CD4-positive, alpha-beta T cell treated with Interleukin-17A for 4 hours (primary cell): ENCODE measurements at regions not wholly inside any gene's neighbourhood (a gene's known extent, or its start where the extent isn't known, plus 50 kb on each side); places are given as distances from the start of the nearest gene placed in this dataset.

Experiments used
- DNase-seq: peaks from one replicate; pipeline ENCODE4 v3.0.0-alpha.2; 2020; ENCODE audit warnings: mixed read lengths

DNA sequence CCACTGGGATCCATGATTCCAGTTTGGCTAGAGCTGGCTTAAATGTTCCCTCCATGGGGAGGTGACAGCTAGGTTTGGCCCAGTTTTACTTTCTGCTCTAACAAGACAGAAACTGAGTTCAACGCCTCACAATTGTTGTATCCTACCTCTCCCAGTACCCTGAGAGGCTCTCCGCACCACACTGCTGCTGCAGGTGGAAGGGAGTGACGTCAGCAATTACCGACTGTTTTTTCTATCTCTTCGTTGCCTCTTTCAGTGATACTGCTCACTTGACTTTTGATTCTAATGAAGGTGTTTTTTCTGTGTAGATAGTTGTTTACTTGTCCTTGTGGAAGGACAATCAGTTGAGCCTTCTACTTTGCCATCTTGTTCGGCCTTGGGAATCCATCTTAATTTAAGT is 204.9 kb upstream of the DUSP10 start:
- DNase-seq: no peak

DNA sequence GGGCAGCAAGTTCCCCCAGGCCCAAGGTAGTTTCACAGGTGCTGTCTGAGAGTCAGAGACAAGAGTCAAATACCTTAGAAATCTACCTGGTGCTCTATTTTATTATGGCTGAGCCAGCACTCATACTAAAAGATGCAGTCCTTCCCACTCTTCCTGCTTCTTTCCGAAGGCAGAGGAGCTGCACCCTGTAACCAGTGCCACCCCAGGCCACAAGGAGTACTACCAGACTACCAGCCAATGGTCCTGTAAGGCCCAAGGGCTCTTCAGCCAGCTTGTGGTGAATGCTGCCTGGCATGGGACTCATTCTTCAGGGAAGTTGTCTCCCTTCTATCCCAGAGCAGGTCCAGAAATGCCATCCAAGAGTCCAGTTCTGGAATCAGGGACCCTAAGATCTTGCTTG is 203.8 kb upstream of the DUSP10 start:
- no peak for DNase-seq

DNA sequence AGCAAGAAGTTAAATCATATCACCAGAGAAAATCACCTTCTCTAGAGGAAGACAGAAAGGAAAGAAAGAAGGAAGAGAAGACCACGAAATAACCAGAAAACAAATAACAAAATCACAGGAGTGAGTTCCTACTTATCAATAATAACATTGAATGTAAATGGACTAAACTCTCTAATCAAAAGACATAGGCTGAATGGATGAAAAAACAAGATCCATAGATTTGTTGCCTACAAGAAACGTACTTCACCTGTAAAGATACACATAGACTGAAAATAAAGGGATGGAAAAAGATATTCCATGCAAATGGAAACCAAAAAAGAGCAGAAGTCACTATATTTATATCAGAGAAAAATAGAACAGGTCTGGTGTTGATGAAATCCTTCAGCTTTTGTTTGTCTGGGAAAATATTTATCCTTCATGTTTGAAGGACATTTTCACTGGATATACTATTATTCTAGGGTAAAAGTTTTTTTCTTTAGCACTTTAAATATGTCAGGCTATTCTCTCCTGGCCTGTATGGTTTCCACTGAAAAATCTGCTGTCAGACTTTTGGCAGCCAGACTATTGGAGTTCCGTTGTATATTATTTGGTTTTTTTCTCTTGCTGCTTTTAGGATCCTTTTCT is 202.5 kb upstream of the DUSP10 start:
- DNase-seq: no peak

DNA sequence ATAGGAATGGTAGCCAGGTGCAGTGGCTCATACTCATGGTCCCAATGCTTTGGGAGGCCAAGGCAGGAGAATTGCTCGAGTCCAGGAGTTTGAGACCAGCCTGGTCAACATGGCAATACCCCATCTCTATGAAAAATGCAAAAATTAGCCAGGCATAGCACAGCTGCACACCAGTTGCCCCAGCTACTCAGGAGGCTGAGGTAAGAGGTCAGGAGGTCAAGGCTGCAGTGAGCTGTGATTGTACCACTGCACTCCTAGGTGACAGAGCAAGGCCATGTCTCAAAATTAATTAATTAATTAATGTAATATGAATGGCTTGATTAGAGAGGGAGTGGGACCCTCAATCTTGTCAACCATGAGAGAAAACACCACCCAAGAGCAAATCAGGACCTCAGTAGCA is 198.7 kb upstream of the DUSP10 start:
- no peak for DNase-seq

DNA sequence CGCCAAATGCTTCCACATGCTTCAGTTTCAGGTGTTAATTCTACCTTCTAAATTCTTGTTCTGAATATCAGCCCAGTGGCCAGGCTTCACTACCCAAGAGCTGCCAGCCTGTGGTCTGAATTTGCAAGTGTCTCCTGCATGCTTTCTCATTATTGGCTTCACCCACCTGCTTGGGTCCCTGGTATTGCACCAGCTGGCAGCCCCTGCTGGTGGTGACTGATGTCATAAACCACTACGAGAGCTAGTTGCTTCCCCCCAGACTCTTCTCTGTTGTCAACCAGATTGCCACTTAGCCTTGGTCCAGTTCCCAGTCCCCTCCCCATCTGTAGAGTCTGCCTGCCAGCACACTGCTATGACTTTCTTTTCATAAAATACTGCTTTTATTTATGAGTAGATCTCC is 197.7 kb upstream of the DUSP10 start:
- DNase-seq: no peak

DNA sequence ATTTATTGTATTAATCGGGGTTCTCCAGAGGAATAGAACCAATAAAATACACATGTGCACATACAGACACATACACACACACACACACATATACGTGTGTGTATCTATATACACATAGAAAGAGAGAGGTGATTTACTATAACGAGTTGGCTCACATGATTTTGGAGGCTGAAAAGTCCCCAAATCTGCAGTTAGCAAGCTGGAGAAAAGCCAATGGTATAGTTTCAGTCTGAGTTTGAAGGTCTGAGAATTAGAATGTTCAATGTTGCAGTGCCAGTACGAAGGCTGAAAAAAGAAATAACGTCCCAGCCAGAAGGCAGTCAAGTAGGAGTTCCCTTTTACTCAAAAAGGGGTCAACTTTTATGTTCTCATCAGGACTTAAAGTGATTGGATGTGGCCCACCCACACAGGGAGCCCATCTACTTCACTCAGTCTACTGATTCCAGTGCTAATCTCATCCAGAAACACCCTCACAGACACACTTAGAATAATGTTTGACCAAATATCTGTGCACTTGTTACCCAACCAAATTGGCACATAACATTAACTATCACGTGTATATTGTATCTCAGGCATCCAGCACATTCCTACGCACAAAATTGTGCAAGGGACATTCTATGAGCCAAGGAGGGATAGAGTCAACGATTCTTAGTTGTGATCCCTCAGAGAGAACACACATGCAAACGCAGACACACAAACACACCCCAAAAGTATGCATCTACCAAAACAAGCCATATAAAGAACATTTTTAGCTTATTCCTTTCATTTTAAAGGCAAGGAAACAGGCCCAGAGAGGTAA is 195.5 kb upstream of the DUSP10 start:
- no peak for DNase-seq

DNA sequence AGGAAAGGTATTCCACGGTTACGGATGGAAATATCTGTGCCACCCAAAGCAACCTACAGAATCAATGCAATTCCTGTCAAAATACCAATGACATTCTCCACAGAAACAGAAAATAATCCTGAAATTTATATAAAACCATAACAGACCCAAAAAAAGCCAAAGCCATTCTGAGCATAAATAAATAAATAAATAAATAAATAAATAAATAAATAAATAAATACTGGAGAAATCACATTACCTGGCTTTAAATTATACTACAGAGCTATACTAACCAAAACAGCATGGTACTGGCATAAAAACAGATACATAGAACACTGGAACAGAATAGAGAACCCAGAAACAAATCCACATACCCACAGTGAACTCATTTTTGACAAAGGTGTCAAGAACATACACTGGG is 191.9 kb upstream of the DUSP10 start:
- no peak for DNase-seq

DNA sequence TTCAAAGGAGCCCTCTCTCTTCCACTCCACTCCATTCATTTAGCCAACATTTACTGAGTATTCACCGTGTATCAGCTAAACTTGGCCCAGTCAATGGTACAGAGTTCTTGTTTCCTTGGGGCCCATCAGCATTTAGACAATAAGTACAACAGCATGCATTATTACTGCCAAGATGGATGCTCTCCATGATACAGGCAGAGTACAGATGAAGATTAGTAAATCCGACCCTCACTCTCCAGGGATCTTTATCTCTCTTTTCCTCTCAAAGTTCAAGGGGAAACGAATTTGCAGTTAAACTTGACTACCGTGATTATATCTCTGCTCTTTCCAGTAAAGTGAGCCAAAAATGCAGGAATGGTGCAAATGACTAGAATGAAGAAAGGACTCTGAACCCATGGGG is 184.6 kb upstream of the DUSP10 start:
- DNase-seq: no peak

DNA sequence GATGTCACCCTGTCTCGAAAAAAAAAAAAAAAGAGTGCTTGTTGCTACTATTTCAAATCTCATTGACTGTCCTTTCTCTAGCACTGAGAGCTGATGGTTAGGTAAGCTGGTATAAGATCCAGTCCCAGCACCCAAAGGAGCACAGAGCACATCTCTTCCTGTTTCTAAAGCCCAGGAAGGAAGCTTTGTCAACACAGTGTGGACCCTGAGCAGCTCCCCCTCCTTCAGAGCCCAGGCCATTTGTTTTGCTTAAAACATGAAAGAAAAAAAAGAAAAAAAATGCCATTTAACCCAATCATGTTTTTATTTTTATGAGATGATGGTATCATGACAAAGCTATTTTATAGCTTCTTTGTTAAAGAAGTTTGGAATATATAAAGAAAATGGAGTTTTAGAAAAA is 184.1 kb upstream of the DUSP10 start:
- DNase-seq: no peak

DNA sequence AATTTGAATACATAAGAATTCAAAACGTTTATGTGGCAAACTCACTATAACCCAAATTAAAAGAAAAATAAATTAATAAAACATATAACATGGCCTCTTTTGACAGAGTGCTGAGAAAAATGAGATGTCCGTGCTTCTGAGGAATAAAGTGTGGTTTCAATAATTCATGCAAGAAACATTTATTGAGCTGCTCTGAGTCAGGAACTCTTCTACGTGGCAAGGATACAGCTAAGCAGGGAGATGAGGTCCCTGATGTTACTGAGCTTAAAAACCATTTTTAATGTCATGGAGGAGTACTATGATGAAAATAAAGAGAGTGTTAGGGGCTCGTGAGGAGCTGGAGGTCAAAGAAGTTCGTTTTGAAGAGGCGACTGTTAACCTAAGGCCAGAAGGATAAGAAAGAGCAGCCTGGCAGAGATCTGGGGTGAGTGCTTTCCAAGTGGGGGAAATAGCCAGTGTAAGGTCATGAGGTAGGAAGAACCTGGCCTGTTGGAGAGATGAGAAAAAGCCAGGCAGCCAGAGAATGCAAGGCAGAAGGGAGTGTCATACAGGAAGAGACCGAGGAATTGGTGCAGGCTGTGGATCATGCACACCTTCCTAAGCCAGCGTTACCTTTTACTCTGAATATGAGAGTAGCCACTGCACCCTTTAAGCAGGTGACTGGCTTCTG is 182.2 kb upstream of the DUSP10 start:
- no peak for DNase-seq

DNA sequence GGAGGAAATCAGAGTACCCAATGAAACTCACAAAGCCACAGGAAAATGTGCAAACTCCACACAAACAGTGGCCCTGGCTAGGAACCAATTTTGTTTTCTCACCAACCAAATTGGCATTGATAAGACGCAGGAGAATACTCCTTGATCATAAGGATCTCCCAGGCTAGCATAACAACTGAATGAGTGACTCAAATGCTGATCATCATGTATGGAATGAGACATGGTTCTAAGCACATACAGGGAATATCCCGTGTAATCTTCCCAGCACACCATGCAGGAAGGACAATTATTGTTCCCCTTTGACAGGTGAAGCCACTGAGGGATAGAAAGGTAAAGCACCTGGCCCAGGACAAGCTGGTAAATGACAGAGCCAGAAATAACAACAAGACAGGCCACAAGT is 180.0 kb upstream of the DUSP10 start:
- DNase-seq: no peak

DNA sequence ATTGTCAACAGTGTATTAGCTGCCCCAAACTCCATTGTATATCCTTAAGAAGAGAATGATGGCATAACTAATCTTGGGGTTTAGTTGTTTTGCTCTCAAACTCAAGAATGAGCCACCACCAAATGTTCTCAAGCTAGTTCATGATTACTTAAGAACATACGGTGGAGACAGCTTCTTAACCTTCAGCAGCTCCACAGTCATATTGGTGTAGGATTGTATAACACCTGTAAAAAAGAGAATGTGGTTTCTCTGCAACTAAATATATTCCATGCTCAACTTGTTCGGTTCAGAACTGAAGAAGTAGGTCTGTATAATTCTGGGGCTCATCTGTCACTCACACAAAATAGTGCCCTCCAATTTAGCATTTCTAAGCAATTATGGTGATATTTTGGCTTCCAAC is 177.9 kb upstream of the DUSP10 start:
- no peak for DNase-seq

DNA sequence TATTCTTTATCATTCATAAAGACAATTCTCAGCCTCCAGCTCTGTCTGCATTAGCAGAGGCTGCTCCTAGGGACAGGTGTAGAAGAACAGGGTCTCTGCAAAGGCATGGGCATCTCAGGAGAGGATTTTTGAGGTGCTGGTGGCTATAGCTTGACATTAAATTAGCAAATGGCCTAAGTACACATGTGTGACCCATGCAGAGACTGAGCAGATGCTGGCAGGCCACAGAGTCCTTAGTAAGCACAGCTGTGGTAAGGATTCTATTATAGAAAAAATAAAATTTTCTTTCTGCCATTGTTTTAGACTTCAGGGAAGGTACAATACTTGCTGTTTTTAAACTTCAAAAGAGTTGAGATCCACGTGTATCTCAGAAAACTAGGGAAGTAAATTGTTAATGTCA is 177.5 kb upstream of the DUSP10 start:
- DNase-seq: no peak

DNA sequence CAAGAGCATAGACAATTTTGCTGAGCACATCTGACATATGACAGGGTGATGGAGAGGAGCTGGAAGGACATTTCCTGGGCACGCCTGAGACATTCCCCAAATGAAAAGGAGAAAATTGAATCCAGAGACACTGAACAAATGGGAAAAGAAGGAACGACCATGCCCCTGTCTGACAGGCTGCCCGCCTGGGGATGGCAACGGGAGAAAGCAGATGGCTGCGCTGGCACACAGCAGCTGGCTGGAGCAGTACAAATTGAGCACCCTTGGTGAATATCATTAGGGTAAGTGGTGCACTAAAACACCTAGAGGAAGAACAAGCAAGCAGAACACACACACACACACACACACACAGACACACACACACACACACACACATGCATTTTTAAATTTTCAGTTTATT is 174.3 kb upstream of the DUSP10 start:
- DNase-seq: no peak

DNA sequence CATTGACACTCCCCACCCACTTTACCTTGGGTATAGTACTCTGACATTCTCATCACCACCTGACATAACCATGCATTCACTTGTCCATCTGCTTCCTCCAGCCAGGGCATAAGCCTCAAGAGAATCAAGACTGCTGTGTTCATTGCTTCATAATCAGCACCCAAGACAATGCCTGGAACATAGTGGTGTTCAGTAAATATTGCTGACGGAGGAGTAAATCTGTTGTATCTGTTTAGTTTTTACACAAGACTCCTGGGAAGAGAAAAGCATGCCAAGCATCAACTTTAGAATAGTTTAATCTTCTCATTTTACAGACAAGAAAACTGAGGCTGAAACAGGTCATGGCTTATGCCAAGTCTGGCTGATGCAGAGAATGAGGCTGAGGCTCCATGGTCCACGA is 173.9 kb upstream of the DUSP10 start:
- no peak for DNase-seq

DNA sequence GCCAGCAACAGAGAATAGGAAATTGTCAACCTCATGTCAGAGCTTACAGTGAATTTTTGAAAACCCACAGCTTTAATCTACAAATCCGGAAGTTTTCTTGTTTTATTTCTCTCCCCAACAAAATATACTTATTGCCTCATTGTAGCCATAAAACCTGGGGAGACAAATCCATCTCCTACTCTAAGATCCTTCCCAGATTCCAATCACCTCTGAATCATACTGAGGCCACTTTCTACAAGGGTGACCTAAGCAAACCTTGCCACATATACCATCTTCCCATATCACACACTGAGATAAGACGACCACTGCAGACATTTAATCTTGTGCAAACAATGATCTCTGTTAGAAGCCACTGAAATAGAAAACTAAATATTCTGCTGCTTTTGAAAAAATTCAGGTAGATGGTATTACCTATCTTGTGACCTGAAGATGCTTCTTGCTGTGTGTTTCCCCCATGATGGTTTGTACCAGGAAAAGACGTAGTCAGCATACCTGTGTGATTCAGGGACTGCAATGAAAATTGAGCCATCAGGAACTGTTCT is 171.5 kb upstream of the DUSP10 start:
- DNase-seq: no peak

DNA sequence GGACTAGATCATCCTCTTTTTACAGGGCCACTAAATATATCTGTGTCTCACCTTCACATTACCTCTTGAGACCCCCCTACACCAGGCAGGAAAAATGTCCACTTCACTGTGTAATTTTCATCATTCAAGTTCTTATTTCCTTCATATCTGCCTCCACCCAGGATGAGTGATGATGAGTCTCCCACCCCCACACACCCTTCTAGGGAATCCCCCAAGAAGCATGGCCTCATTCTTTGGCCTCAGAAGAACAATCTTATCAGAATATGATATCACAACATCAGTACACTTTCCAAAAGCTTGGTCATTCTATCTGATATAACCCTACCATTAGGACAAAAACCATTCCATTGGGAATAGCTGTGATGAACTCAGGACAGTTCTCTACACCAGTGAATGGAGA is 170.3 kb upstream of the DUSP10 start:
- no peak for DNase-seq

DNA sequence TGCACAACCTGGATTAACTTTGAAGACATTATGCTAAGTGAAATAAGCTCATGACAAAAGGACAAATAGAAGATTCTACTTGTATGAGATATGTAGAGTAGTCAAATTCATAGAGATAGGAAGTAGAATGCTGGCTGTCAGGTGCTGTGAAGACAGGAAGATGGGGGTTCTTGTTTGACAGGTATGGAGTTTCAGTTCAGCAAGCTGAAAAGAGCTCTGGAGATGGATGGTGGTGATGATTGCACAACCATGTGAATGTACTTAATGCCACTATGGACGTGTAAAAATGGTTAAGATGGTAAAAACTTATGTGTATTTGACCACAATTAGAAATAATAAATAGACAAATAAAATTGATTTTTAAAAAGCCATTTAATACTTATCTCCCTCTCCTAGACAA is 169.8 kb upstream of the DUSP10 start:
- no peak for DNase-seq

DNA sequence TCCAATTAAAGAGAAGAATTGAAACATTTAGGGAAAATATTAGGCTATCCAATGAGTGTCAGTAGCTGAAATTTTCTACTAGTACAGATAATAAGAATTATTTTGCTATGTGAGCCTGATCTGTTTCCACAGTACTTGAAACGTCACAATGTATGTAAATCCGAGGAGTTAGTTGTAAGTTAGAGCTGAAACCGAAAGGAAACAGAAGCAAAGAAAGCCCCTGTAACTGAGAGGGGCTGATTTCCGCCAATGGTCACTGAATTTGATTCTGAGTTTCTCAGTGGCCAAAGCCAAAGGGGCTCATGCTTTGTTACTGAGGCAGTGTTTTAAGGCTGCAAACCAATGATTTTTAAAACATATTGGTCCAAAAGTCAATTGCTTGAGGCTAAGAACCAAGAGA is 168.3 kb upstream of the DUSP10 start:
- no peak for DNase-seq

DNA sequence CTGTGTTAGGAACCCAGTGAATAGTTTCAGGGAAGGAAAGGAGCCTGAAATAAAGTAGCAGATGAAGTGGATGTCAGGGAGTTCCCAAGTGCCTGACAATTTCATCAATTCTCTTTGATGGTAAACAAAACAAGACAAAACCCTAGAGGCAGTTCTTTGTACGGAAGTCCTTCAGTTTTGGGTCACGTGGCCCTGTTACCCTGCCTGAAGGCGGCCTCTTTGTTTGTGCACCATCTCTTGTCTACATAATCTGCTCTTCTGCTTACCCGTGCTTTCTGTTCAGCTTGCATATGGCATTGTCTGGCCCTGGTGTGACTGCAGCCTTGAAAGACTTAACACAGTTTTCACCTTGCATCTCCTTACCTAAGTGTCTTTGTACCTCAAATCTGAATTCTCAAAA is 166.7 kb upstream of the DUSP10 start:
- DNase-seq: no peak

DNA sequence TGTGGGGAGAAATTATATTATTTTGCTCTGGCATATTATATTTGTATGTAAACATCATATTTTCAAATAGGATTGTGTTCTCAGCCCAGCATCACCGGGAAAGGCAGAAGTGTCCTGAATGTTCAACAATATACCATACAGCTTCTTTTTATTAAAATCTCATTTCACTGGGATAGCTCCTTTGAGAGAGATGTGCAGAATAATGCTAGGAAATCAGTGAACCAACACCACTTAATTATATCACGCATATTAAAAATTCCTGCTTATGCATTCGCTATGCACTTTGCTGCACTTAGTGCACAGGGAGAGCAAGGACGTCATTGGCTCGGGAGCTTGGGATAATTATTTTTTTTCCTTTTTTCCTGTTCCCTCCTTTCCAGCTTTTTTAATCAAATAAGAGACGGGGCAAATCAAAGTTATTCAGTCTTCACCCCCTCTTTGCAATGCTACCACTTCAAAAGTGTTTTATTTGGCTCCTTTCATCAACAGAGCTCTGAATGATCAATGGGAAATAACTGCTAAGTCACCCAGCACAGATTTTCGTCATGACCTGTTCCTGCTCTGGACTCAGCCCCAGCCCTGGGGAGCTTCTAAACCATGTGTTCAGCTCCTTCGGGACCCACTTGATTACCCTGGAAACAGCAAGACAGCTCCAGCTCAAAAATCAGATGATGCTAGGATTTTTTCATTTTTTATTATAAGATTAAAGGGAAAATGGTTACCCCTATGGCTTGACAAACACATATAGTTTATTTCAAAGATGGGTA is 165.5 kb upstream of the DUSP10 start:
- DNase-seq: no peak

DNA sequence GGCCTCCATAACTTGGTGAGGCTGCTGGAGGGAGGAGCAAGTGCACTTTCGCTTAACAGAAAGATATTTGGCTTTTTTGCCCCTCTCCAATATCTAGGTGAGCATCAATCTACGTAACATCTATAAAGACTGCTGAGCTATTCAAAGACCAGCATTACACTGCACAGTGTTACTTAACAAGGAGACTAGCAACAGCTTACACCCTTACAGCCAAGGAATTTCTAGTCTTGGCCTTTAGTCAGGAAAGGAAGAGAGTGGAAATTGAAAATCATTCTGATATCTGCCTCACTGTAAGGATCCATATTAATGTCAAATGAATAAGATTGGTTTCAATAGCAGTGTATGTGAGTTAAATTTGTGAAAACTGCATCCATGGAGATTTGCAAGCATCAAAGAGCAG is 163.9 kb upstream of the DUSP10 start:
- no peak for DNase-seq

DNA sequence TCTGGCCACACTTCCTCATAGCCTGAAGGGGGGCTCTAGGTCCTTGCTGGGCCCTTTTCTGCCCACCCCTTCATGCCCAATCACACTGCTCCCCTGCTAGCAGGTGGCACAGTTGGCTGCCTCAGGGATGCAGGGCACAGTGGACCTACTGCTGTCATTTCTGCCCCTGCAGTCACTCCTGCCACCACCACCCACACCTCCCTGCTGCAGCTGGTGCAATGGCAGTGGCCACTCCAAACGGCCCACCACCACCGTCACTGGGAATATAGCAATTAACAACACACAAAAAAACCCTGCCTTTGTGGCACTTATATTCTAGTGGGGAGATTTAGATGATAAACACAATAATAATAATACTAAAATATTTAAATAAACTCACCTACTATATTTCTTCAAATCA is 162.4 kb upstream of the DUSP10 start:
- DNase-seq: no peak
